Skin of body (tissue), 1 donor: ENCODE measurements at regions not wholly inside any gene's neighbourhood (a gene's known extent, or its start where the extent isn't known, plus 50 kb on each side); places are given as distances from the start of the nearest gene placed in this dataset.

ENCODE experiments used
- DNase-seq: peaks from one replicate; lab custom pipeline; 2025; lab: John Stamatoyannopoulos, UW

GRCh38 chr2:34995196-34995595 is 1360.4 kb upstream of the CRIM1 start:
- no peak for DNase-seq

GRCh38 chr2:34991508-34992274 is 1363.9 kb upstream of the CRIM1 start:
- DNase-seq: no peak

- no peak for DNase-seq
These were observed 1370.1 kb upstream of the CRIM1 start for GRCh38 chr2:34985474-34985873.

- no peak for DNase-seq
These were observed 1374.9 kb upstream of the CRIM1 start for GRCh38 chr2:34980689-34981088.

GRCh38 chr2:34979148-34979547 is 1376.4 kb upstream of the CRIM1 start:
- DNase-seq: no peak

GRCh38 chr2:34961822-34962221 is 1362.7 kb upstream of the FAM98A start:
- no peak for DNase-seq

GRCh38 chr2:34954758-34955157 is 1355.7 kb upstream of the FAM98A start:
- DNase-seq: no peak

- no peak for DNase-seq
These were observed 1351.7 kb upstream of the FAM98A start for GRCh38 chr2:34950797-34951196.

- no peak for DNase-seq
These were observed 1350.2 kb upstream of the FAM98A start for GRCh38 chr2:34949316-34949715.

GRCh38 chr2:34936089-34936488 is 1337.0 kb upstream of the FAM98A start:
- no peak for DNase-seq

GRCh38 chr2:34912084-34912483 is 1313.0 kb upstream of the FAM98A start:
- no peak for DNase-seq

GRCh38 chr2:34909992-34910705 is 1311.0 kb upstream of the FAM98A start:
- DNase-seq: peak; percentile 4

- DNase-seq: no peak
These were observed 1308.7 kb upstream of the FAM98A start for GRCh38 chr2:34907812-34908211.

- no peak for DNase-seq
These were observed 1302.6 kb upstream of the FAM98A start for GRCh38 chr2:34901739-34902138.

- no peak for DNase-seq
These were observed 1300.0 kb upstream of the FAM98A start for GRCh38 chr2:34899079-34899478.

- no peak for DNase-seq
These were observed 1293.7 kb upstream of the FAM98A start for GRCh38 chr2:34892766-34893165.

- no peak for DNase-seq
These were observed 1293.2 kb upstream of the FAM98A start for GRCh38 chr2:34892256-34892655.

- DNase-seq: no peak
These were observed 1276.1 kb upstream of the FAM98A start for GRCh38 chr2:34875091-34875745.

- DNase-seq: no peak
These were observed 1254.5 kb upstream of the FAM98A start for GRCh38 chr2:34853646-34854045.

GRCh38 chr2:34851804-34852203 is 1252.7 kb upstream of the FAM98A start:
- DNase-seq: no peak

GRCh38 chr2:34849827-34850226 is 1250.7 kb upstream of the FAM98A start:
- DNase-seq: no peak

- DNase-seq: no peak
These were observed 1249.6 kb upstream of the FAM98A start for GRCh38 chr2:34848691-34849090.

GRCh38 chr2:34848132-34848531 is 1249.0 kb upstream of the FAM98A start:
- no peak for DNase-seq
